ENCODE measurements at regions not wholly inside any gene's neighbourhood (a gene's known extent, or its start where the extent isn't known, plus 50 kb on each side); places are given as distances from the start of the nearest gene placed in this dataset.

DNA sequence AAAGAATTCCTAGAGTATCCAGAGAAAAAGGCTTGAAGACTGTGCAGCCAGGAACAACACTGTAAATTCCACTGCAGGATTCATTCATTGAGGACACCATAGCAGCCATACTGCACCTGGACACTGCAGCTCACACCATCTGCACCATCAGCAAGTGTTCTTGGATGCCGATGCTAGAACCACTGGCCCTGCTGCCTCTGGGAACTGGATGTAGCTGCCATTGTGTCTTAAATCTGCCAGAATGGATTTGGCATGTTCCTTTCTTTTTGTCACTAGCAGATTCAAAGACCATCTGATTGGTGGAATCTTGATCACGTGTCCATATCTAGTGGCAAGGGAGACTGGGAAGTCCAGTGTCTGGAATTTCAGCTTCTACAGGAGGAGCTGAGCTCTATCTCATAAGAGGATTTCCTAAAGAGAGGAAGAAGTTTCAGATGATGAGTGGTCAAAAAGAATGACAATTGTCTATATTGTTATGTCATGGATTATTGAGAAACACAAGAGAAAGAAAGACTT lies 278.3 kb upstream of the ANKRD55 start:
- no peak overlapping the region for H3K4me3 ChIP-seq
- no peak overlapping the region for H3K27ac ChIP-seq

DNA sequence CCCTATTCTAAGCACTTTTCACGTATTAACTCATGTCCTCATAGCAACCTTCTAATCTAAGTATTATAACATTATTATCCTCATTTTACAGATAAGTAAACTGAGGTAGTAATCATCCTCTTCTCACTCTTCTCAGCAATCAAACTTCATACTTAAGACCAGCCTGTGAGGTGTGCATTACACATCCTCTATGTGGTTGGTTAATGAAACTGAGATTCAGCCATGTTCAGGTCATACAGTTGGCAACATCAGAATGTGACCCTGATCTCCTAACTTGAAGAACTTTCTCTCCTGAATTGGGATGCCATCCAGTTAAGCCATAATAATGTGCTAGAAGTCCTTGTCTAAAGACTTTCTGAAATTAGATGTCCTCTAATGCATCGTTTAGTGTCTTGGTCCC lies 275.1 kb upstream of the ANKRD55 start:
- no peak overlapping the region for H3K4me3 ChIP-seq
- H3K27ac ChIP-seq, result no peak overlapping the region

DNA sequence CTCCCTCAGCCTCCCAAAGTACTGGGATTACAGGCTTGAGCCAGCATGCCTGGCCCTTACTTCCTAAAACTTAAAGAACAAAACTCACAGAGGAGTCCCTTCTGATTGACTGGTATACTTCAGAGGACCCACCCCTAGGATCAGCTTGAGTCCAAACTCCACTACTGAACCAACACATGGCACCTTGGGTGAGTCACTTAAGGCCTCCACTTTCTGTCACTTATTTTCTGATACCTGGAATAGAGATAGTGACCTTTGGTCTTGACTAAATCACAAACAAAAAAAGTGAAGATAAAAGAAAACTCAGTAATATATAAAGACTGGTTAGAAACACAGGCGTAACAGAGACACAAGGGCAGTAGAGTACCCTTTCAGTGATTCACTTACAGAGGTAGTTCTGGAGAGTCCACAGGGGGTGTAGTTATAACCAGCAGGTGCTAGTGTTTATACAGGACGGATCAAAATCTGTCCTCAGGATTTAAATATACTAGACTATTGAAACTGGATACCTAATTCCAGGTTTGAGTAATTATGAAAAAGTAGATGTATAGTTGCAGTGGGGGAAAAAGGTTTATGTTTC lies 274.3 kb upstream of the ANKRD55 start:
- Histone ChIP-seq H3K27ac (no peak overlapping the region), H3K4me3 (no peak overlapping the region)

DNA sequence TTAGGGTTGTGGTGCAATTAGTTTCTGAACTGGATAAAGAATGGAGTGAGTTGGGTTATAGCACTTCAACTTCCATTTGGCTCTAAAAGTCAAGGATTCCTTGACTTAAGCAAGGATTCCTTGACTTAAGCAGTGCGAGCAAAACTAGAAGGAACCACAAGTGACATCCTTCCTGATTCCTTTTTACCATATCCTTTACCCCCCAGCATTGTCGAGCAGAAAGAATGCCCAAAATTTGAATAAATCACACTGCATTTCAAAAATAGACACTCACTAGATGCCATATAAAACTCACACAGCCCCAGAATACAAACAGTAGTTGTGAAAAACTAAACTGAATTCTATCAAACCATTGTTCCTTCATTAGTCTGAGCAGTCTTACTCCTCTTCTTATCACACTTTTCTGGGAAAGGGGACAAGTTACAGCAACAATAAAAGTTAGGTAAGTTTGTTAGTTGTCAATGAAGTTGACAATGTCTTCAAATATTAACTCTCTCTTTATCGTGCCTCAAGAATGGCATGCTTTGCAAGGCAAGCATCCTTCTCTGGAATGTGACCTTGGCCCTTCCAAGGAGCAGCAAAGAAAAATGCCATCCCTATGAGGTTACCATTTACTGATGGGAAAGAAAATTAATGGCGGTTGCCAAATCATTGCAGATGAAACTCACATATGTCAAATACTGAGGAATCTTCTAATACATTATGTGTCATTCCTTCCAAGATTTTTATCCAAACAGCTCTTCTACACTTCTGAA lies 273.3 kb upstream of the ANKRD55 start:
- Histone ChIP-seq H3K4me3 (no peak overlapping the region), H3K27ac (no peak overlapping the region)

DNA sequence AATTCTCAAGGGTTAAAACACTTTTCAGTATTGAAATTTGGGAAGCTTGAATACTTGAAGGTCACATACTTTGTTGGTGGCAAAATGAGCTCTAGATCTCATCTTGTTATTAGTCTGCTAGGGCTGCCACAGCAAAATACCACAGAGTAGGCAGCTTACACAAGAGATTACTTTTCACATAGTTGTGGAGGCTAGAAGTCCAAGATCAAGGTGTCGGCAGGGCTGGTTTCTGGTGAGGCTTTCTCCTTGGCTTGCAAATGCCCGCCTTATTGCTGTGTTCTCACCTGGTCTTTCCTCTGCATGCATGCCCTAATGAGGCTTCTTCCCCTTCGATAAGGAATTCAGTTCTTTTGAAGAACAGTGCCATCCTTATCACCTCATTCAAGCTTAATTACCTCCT lies 270.8 kb upstream of the ANKRD55 start:
- H3K4me3 ChIP-seq, result no peak overlapping the region
- H3K27ac ChIP-seq, result no peak overlapping the region

DNA sequence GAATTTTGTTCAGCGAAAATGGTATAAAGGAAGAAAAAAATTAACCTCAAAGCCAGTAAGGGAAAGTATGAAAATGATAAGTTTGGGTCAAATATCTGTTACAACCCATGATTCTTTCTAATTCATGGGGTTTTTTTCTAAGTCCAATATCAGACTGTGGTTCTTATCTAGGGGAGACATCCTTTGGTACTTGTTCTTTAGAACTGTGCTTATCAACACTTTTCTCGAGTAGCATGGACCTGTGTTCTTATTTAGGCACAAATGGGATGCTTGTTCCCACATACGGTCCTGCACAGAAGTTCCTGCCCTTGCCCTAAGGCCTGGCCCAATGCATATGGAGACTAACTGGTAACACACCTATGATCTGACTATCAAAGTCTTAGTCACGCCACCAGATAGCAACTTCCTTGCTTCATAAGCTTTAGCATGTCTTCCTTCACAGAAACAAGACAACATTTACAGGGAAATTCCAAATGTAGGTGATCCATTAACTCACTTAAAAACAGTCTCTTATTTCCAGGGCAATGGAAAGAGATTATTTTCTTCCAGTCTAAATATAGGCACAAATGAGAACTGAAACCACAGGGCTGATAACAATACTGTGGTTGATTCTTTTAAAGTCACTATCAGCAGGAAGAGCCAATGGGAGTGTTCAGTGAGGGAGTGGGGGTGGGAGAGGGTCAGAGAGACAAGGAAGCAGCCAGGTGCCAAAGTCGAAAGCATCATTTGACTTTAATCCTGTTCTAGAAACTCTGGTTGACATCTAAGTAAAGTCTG lies 268.8 kb upstream of the ANKRD55 start:
- Histone ChIP-seq H3K27ac (no peak overlapping the region), H3K4me3 (no peak overlapping the region)

DNA sequence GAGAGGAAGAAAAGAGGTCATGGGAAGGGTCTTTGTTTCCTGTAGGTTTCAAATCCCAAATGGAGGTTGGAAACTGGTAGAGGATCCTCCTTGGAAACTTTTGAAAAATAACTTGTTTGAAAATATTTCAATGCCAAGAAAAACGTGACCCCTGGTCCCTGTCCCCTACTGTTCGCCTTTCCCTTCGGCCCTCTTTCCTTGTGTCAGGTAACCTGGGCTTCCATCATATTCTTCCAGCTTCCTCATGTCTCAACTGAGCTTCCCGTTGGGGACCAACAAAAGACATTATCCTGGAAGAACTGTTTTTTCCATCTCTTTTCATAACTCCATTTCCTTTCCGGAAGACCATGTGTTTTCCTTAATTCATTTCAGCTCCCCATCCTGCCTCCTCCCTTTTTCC lies 266.8 kb upstream of the ANKRD55 start:
- no peak overlapping the region for H3K4me3 ChIP-seq
- no peak overlapping the region for H3K27ac ChIP-seq

DNA sequence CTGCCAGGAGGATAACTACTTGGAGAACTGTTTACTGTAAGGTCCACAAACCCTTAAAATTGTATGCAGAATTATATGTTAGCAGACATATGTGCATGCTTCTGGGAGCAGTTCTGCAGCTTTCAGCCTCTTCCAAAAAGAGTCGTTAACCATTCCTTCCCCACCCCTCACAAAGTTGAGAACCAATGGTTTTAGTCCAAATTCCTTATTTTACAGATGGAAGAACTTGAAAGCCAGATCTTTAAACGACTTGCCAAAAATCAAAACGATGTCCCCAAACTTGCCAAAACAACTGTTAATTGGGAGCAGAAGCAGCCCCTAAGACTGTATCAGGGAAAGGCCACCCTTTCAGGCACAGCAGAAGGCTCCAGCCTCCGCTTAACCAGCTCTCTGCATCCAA lies 266.4 kb upstream of the ANKRD55 start:
- Histone ChIP-seq H3K27ac (no peak overlapping the region), H3K4me3 (no peak overlapping the region)

DNA sequence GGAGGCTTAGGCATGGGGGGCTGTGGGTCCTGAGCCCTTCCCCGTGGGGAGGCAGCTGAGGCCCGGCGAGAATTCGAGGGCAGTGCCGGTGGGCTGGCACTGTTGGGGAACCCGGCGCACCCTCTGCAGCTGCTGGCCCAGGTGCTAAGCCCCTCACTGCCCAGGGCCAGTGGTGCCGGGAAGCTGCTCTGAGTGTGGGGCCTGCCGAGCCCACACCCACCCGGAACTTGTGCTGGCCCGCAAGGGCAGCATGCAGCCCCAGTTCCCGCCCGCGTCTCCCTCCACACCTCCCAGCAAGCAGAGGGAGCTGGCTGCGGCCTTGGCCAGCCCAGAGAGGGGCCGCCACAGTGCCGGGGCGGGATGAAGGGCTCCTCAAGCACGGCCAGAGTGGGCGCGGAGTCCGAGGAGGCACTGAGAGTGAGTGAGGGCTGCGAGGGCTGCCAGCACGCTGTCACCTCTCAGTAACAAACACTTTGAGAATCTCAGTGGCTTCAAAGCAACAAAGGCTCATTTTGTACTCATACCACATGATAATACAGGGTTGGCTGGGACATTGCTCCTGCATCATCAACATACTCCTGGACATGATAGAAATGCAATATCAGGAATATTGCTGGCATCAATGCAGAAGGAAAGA lies 265.7 kb upstream of the ANKRD55 start:
- H3K27ac ChIP-seq, result no peak overlapping the region
- no peak overlapping the region for H3K4me3 ChIP-seq

DNA sequence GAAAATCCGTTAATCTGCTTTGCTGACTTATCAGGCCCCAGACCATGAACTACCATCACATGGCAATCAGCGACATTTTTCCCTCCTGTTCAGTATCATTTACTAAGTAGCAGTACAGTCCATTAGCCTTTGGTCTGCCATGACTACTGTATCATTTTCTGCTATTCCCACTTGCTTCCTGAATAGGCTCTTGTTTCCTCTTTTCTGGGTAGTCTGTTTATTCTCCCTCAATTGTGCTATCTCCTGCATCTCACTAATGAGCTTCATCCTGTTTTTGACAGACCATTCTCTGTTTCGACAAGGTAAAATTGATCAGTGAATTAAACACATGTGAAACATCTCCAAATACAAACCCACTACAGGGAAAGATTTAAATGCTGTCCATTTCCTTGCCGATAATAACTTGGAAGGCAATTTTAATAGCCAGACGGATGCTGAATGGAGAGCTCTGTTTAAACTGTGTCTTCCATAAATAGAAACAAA lies 263.5 kb upstream of the ANKRD55 start:
- no peak overlapping the region for H3K4me3 ChIP-seq
- H3K27ac ChIP-seq, result no peak overlapping the region

DNA sequence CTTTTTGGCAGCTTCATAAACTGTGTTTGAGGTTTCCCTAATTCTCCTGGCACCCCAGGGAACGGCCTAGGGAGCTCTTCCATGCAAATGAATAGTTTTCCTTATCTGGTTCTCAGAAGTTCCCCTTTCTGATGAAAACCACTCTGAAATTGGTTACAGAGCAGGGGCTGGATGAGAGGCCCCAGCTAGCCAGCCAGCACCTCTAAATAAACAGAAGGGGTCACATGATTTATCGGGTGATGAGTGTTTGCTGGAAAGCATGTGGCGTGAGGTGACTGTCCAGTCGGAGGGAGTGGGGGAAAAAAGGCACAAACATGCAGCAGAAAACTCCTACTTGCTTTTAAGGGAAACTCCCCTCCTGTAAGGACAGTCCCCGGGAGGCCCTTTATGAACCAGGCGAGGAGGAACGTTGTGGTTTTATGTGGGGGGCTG lies 261.2 kb upstream of the ANKRD55 start:
- no peak overlapping the region for H3K4me3 ChIP-seq
- no peak overlapping the region for H3K27ac ChIP-seq

DNA sequence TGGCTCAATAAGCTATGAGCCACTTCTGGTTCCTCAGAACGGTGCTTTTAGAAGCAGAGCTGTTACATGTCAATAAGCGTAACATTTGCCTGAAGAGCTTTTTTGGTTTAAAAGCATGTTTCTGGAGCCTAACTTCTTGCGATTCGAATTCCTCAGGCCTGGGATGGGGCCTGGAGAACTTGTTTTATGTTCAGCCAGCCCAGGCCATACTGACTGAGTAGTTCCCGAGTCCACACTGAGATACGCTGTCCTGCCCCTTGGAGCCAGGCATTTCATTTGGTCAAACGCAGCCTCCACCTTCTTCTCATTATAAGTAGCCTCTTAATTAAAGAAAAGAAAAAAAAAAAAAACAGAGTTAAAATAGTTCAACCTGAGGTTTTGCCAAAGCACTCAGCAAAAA lies 260.6 kb upstream of the ANKRD55 start:
- no peak overlapping the region for H3K4me3 ChIP-seq
- H3K27ac ChIP-seq, result no peak overlapping the region

DNA sequence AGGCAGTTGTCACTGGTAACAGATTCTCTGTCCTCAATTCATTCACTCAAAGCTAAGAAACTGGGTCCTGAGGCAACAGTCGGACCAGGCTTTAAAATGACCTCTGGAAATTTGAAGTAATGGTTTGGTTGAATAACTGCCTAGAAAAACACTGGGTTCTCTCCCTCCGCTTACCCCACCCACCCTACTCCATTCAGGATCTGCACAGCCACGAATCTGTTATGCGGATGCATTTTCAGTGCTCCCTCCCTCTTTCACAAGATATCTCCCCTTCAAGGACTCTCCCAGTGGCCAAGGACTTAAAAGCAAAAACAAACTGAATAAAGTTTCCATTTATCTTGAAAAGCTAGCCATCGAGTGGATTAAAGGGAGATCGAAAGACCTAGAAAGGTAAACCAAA lies 260.2 kb upstream of the ANKRD55 start:
- Histone ChIP-seq H3K4me3 (no peak overlapping the region), H3K27ac (no peak overlapping the region)

DNA sequence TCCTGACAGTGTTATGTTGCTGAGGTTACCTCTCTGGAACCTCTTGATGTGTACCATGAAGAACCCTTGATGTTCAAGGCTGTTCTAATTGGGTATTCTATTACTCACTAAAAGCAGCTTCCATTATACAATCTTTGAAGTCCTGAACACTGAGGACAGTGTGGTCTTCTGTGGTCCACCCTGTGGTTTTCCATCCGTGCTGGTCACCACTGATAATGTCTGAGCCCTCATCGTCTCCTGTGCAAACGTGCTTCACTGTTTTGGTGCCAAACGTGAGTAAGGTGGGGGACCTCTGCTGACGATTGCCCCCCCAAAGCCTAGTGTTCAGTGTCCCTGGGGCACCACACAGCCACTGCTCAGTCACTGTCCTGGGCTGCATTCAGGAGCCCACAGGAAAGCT lies 259.7 kb upstream of the ANKRD55 start:
- no peak overlapping the region for H3K4me3 ChIP-seq
- no peak overlapping the region for H3K27ac ChIP-seq

DNA sequence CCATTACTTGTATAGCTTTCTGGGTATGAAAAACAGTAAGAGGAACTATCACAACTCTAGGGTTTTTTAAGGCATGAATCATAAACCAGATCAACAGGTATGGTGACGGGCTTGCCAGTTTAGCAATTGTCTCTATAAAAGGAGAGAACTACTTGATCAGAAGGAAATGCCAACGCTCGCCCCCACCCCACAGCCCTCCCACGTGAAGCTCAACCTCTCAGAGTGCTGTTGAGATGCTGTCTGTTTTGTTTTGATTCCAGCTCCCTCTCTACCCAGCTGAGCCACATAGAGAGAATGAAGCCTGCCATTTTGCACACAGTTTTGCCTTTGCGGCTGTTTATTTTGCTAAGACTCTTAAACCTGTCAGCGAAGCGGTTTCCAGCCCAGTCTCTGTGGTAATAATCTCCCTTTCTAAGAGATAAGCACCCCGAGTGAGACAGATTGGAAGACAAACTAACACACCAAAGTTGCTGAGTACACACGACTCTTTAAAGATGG lies 257.9 kb upstream of the ANKRD55 start:
- H3K27ac ChIP-seq, result peak overlapping the region in 16 of 21 experiments; percentile 32 to 82 (median 53)
- H3K4me3 ChIP-seq, result no peak overlapping the region

DNA sequence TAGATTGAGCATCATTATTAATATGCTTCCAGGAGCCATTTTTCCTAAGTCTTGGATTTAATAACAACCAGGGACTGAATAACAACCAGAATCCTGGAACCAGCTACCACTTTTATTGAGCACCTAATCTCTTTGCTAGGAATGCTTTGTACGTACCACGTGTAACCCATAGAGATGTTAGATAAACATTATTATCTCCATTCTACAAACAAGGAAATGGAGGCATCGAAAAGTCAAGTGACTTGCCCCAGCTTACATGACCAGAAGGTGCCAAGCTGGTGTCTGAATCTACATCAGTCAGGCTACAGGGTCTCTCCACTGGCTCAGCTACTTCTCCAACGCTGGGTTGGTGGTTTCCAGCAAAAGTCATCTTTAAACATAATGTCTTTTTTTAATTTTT lies 256.1 kb upstream of the ANKRD55 start:
- no peak overlapping the region for H3K4me3 ChIP-seq
- peak overlapping the region in 2 of 21 experiments; percentile 39 to 45 for H3K27ac ChIP-seq

DNA sequence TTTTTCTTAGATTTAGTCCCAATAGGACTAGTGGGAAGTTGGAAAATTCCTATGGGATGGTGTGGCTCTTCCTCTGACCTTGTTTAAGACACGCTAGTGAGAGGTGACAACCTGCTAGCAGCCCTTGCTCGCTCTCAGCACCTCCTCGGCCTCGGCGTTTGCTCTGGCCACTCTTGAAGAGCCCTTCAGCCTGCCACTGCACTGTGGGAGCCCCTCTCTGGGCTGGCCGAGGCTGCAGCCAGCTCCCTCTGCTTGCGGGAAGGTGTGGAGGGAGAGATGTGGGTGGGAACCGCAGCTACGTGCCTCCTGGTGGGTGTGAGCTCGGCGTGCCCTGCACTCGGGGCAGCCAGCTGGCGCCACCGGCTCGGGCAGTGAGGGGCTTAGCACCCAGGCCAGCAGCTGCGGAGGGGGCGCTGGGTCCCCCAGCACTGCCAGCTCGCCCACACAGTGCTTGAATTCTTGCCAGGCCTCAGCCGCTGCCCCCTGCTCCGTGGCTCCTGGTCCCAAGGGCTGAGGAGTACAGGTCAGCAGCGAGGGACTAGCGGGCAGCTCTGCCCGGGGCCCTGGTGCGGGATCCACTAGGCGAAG lies 254.5 kb upstream of the ANKRD55 start:
- no peak overlapping the region for H3K27ac ChIP-seq
- no peak overlapping the region for H3K4me3 ChIP-seq

DNA sequence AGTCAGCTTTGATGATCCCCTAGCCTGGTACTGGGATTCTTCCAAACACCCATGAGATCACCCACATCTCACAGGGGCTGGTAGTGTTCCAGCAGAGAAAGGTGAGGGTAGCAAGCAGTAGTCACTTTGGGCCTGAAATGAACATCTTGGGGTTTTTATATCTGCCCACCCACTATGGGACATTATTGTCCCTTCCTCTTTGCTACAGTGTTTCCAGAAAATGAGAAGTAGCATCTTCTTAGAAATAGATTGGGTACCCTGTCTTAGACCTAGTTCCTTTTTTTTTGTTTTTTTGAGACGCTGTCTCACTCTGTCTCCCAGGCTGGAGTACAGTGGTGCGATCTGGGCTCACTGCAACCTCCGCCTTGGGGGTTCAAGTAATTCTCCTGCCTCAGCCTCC lies 249.2 kb upstream of the ANKRD55 start:
- H3K4me3 ChIP-seq, result no peak overlapping the region
- peak overlapping the region in 15 of 21 experiments; percentile 92 to 99 (median 97) for H3K27ac ChIP-seq

Measured in skin epidermis (tissue), 12 donors.